Stomach (tissue), 4 donors: ENCODE measurements at regions not wholly inside any gene's neighbourhood (a gene's known extent, or its start where the extent isn't known, plus 50 kb on each side); places are given as distances from the start of the nearest gene placed in this dataset.

ENCODE experiments used
- CTCF ChIP-seq, 7 experiments: fragments of 450-650 bp in 4 of 7; fragments of 200-600 bp in 3 of 7; sonication (generic) in 3 of 7; IDR thresholded peaks; one replicate each; pipeline ENCODE4 v1.5.1; 2016 to 2019; ENCODE audit warnings: antibody characterized with exemption in 7 of 7, control low read depth in 2 of 7, mild to moderate bottlenecking in 1 of 7
- POLR2A ChIP-seq, 4 donors: fragments of 450-650 bp; IDR thresholded peaks; one replicate each; pipeline ENCODE4 v1.6.1; 2016; ENCODE audit warnings: antibody characterized with exemption in 4 of 4, control low read depth in 2 of 4, mild to moderate bottlenecking in 1 of 4, moderate library complexity in 1 of 4
- POLR2AphosphoS5 ChIP-seq, 3 donors: sonication (generic); formaldehyde crosslinking; IDR thresholded peaks; one replicate each; pipeline ENCODE4 v1.6.1; 2016; ENCODE audit warnings: antibody characterized with exemption in 3 of 3

- TF ChIP-seq CTCF (IDR thresholded peaks at IDR 0.05) = no peak
- no peak for TF ChIP-seq POLR2AphosphoS5 (IDR thresholded peaks at IDR 0.05)
- no peak for TF ChIP-seq POLR2A (IDR thresholded peaks at IDR 0.05)
These were observed 487.7 kb upstream of the INTU start for GRCh38 chr4:127145006-127145540.
